ENCODE measurements at regions not wholly inside any gene's neighbourhood (a gene's known extent, or its start where the extent isn't known, plus 50 kb on each side); places are given as distances from the start of the nearest gene placed in this dataset.
"Not testable (repeated sequence)": the region's sequence is repeated elsewhere in the genome, so short reads cannot be mapped to it uniquely, and the experiment has no call there.

- no peaks in the 10 kb centered on the region for H3K4me1 ChIP-seq (ENCODE audit: control insufficient read depth, insufficient read depth, low read length)
- no peak overlapping the region for H3K9ac ChIP-seq (ENCODE audit: low read depth, low read length)
Observed at GRCh38 chr1:242811092-242811840, 286.8 kb upstream of the PLD5 start.

GRCh38 chr1:242806324-242806723, 281.8 kb upstream of the PLD5 start:
- H3K9me3 ChIP-seq (replicated peaks; ENCODE audit: low read length) = no peaks in the 10 kb centered on the region
- H3K4me3 ChIP-seq (ENCODE audit: low read length) = no peak overlapping the region
- H3K27me3 ChIP-seq (ENCODE audit: control insufficient read depth, insufficient read depth, low read length) = no peaks in the 10 kb centered on the region
- H3K36me3 ChIP-seq (ENCODE audit: insufficient read depth, low read length) = no peaks in the 10 kb centered on the region
- H3K4me2 ChIP-seq (ENCODE audit: low read length) = no peak overlapping the region
- no peak overlapping the region for H3K9ac ChIP-seq (ENCODE audit: low read depth, low read length)
- no peaks in the 10 kb centered on the region for H3K4me1 ChIP-seq (ENCODE audit: control insufficient read depth, insufficient read depth, low read length)

More at GRCh38 chr1:242811092-242811840, 286.8 kb upstream of the PLD5 start:
- no peaks in the 10 kb centered on the region for H3K27me3 ChIP-seq (ENCODE audit: control insufficient read depth, insufficient read depth, low read length)
- H3K9me3 ChIP-seq (replicated peaks; ENCODE audit: low read length) = no peaks in the 10 kb centered on the region
- H3K4me2 ChIP-seq (ENCODE audit: low read length) = no peak overlapping the region
- H3K4me3 ChIP-seq (ENCODE audit: low read length) = no peak overlapping the region
- H3K36me3 ChIP-seq (ENCODE audit: insufficient read depth, low read length) = no peaks in the 10 kb centered on the region

GRCh38 chr1:242805360-242805759, 280.9 kb upstream of the PLD5 start:
- H3K36me3 ChIP-seq (ENCODE audit: insufficient read depth, low read length); H3K4me3 ChIP-seq (ENCODE audit: low read length); H3K9ac ChIP-seq (ENCODE audit: low read depth, low read length); H3K9me3 ChIP-seq (replicated peaks; ENCODE audit: low read length); H3K4me1 ChIP-seq (ENCODE audit: control insufficient read depth, insufficient read depth, low read length); H3K27me3 ChIP-seq (ENCODE audit: control insufficient read depth, insufficient read depth, low read length); H3K4me2 ChIP-seq (ENCODE audit: low read length): not testable (repeated sequence)

- Histone ChIP-seq H3K4me1 (ENCODE audit: control insufficient read depth, insufficient read depth, low read length) (no peaks in the 10 kb centered on the region), H3K9me3 (replicated peaks; ENCODE audit: low read length) (no peaks in the 10 kb centered on the region), H3K27me3 (ENCODE audit: control insufficient read depth, insufficient read depth, low read length) (no peaks in the 10 kb centered on the region), H3K4me3 (ENCODE audit: low read length) (no peak overlapping the region), H3K36me3 (ENCODE audit: insufficient read depth, low read length) (no peaks in the 10 kb centered on the region), H3K4me2 (ENCODE audit: low read length) (no peak overlapping the region), H3K9ac (ENCODE audit: low read depth, low read length) (no peak overlapping the region)
Observed at GRCh38 chr1:242802973-242803372, 278.5 kb upstream of the PLD5 start.

- H3K9me3 ChIP-seq (replicated peaks; ENCODE audit: low read length) = no peaks in the 10 kb centered on the region
- H3K9ac ChIP-seq (ENCODE audit: low read depth, low read length) = no peak overlapping the region
- no peak overlapping the region for H3K4me3 ChIP-seq (ENCODE audit: low read length)
- H3K27me3 ChIP-seq (ENCODE audit: control insufficient read depth, insufficient read depth, low read length) = no peaks in the 10 kb centered on the region
- no peaks in the 10 kb centered on the region for H3K4me1 ChIP-seq (ENCODE audit: control insufficient read depth, insufficient read depth, low read length)
- no peaks in the 10 kb centered on the region for H3K36me3 ChIP-seq (ENCODE audit: insufficient read depth, low read length)
- H3K4me2 ChIP-seq (ENCODE audit: low read length) = no peak overlapping the region
Observed at GRCh38 chr1:242800521-242800920, 276.0 kb upstream of the PLD5 start.

GRCh38 chr1:242797856-242798255, 273.4 kb upstream of the PLD5 start:
- H3K36me3 ChIP-seq (ENCODE audit: insufficient read depth, low read length) = no peaks in the 10 kb centered on the region
- H3K9me3 ChIP-seq (replicated peaks; ENCODE audit: low read length) = no peaks in the 10 kb centered on the region
- H3K27me3 ChIP-seq (ENCODE audit: control insufficient read depth, insufficient read depth, low read length) = no peaks in the 10 kb centered on the region
- no peak overlapping the region for H3K4me2 ChIP-seq (ENCODE audit: low read length)
- H3K9ac ChIP-seq (ENCODE audit: low read depth, low read length) = no peak overlapping the region
- no peak overlapping the region for H3K4me3 ChIP-seq (ENCODE audit: low read length)
- H3K4me1 ChIP-seq (ENCODE audit: control insufficient read depth, insufficient read depth, low read length) = no peaks in the 10 kb centered on the region

- no peak overlapping the region for H3K4me3 ChIP-seq (ENCODE audit: low read length)
- no peaks in the 10 kb centered on the region for H3K36me3 ChIP-seq (ENCODE audit: insufficient read depth, low read length)
- no peaks in the 10 kb centered on the region for H3K9me3 ChIP-seq (replicated peaks; ENCODE audit: low read length)
- H3K27me3 ChIP-seq (ENCODE audit: control insufficient read depth, insufficient read depth, low read length) = no peaks in the 10 kb centered on the region
- H3K4me2 ChIP-seq (ENCODE audit: low read length) = no peak overlapping the region
- H3K4me1 ChIP-seq (ENCODE audit: control insufficient read depth, insufficient read depth, low read length) = no peaks in the 10 kb centered on the region
- no peak overlapping the region for H3K9ac ChIP-seq (ENCODE audit: low read depth, low read length)
Observed at GRCh38 chr1:242788771-242789170, 264.3 kb upstream of the PLD5 start.

- Histone ChIP-seq H3K9ac (ENCODE audit: low read depth, low read length) (no peak overlapping the region), H3K4me1 (ENCODE audit: control insufficient read depth, insufficient read depth, low read length) (no peaks in the 10 kb centered on the region)
Observed at GRCh38 chr1:242787968-242788367, 263.5 kb upstream of the PLD5 start.

GRCh38 chr1:242784807-242785206, 260.3 kb upstream of the PLD5 start:
- Histone ChIP-seq H3K9me3 (replicated peaks; ENCODE audit: low read length) (no peaks in the 10 kb centered on the region), H3K4me3 (ENCODE audit: low read length) (no peak overlapping the region), H3K4me1 (ENCODE audit: control insufficient read depth, insufficient read depth, low read length) (no peaks in the 10 kb centered on the region), H3K9ac (ENCODE audit: low read depth, low read length) (no peak overlapping the region), H3K27me3 (ENCODE audit: control insufficient read depth, insufficient read depth, low read length) (no peaks in the 10 kb centered on the region), H3K4me2 (ENCODE audit: low read length) (no peak overlapping the region), H3K36me3 (ENCODE audit: insufficient read depth, low read length) (no peaks in the 10 kb centered on the region)

More at GRCh38 chr1:242787968-242788367, 263.5 kb upstream of the PLD5 start:
- H3K36me3 ChIP-seq (ENCODE audit: insufficient read depth, low read length) = no peaks in the 10 kb centered on the region
- H3K9me3 ChIP-seq (replicated peaks; ENCODE audit: low read length) = no peaks in the 10 kb centered on the region
- no peak overlapping the region for H3K4me2 ChIP-seq (ENCODE audit: low read length)
- no peak overlapping the region for H3K4me3 ChIP-seq (ENCODE audit: low read length)
- H3K27me3 ChIP-seq (ENCODE audit: control insufficient read depth, insufficient read depth, low read length) = no peaks in the 10 kb centered on the region

GRCh38 chr1:242784084-242784483, 259.6 kb upstream of the PLD5 start:
- Histone ChIP-seq H3K9ac (ENCODE audit: low read depth, low read length) (no peak overlapping the region), H3K4me2 (ENCODE audit: low read length) (no peak overlapping the region)

GRCh38 chr1:242774256-242774655, 249.8 kb upstream of the PLD5 start:
- no peaks in the 10 kb centered on the region for H3K9me3 ChIP-seq (replicated peaks; ENCODE audit: low read length)
- no peak overlapping the region for H3K4me2 ChIP-seq (ENCODE audit: low read length)
- H3K4me1 ChIP-seq (ENCODE audit: control insufficient read depth, insufficient read depth, low read length) = peaks cover 4% of the 10 kb centered on the region
- no peak overlapping the region for H3K9ac ChIP-seq (ENCODE audit: low read depth, low read length)
- no peaks in the 10 kb centered on the region for H3K36me3 ChIP-seq (ENCODE audit: insufficient read depth, low read length)
- no peaks in the 10 kb centered on the region for H3K27me3 ChIP-seq (ENCODE audit: control insufficient read depth, insufficient read depth, low read length)
- no peak overlapping the region for H3K4me3 ChIP-seq (ENCODE audit: low read length)

More at GRCh38 chr1:242784084-242784483, 259.6 kb upstream of the PLD5 start:
- H3K4me3 ChIP-seq (ENCODE audit: low read length) = no peak overlapping the region
- no peaks in the 10 kb centered on the region for H3K4me1 ChIP-seq (ENCODE audit: control insufficient read depth, insufficient read depth, low read length)
- H3K27me3 ChIP-seq (ENCODE audit: control insufficient read depth, insufficient read depth, low read length) = no peaks in the 10 kb centered on the region
- no peaks in the 10 kb centered on the region for H3K9me3 ChIP-seq (replicated peaks; ENCODE audit: low read length)
- no peaks in the 10 kb centered on the region for H3K36me3 ChIP-seq (ENCODE audit: insufficient read depth, low read length)

- Histone ChIP-seq H3K4me1 (ENCODE audit: control insufficient read depth, insufficient read depth, low read length) (peaks cover 4% of the 10 kb centered on the region), H3K9me3 (replicated peaks; ENCODE audit: low read length) (no peaks in the 10 kb centered on the region), H3K9ac (ENCODE audit: low read depth, low read length) (no peak overlapping the region), H3K36me3 (ENCODE audit: insufficient read depth, low read length) (no peaks in the 10 kb centered on the region), H3K27me3 (ENCODE audit: control insufficient read depth, insufficient read depth, low read length) (no peaks in the 10 kb centered on the region), H3K4me3 (ENCODE audit: low read length) (no peak overlapping the region), H3K4me2 (ENCODE audit: low read length) (no peak overlapping the region)
Observed at GRCh38 chr1:242770366-242770765, 245.9 kb upstream of the PLD5 start.

Data from skeletal muscle satellite cell (primary cell).